ENCODE measurements at regions not wholly inside any gene's neighbourhood (a gene's known extent, or its start where the extent isn't known, plus 50 kb on each side); places are given as distances from the start of the nearest gene placed in this dataset.
"Not testable (repeated sequence)": the region's sequence is repeated elsewhere in the genome, so short reads cannot be mapped to it uniquely, and the experiment has no call there.

GRCh38 chrX:39678914-39679313 lies 418.8 kb downstream of the BCOR start:
- intact Hi-C loops (cut with micrococcal nuclease), result no loop called here

GRCh38 chrX:39679497-39680157 lies 418.1 kb downstream of the BCOR start:
- intact Hi-C loops (cut with micrococcal nuclease), result no loop called here

- intact Hi-C loops (cut with micrococcal nuclease), result no loop called here
Observed at GRCh38 chrX:39681885-39682284, 415.9 kb downstream of the BCOR start.

GRCh38 chrX:39682778-39683177 lies 415.0 kb downstream of the BCOR start:
- intact Hi-C loops (cut with micrococcal nuclease), result no loop called here

GRCh38 chrX:39688219-39688575 lies 409.6 kb downstream of the BCOR start:
- intact Hi-C loops (cut with micrococcal nuclease), result no loop called here

GRCh38 chrX:39688576-39689375 lies 409.0 kb downstream of the BCOR start:
- intact Hi-C loops (cut with micrococcal nuclease), result no loop called here

GRCh38 chrX:39689376-39690104 lies 408.2 kb downstream of the BCOR start:
- intact Hi-C loops (cut with micrococcal nuclease), result no loop called here

GRCh38 chrX:39690541-39691415 lies 407.0 kb downstream of the BCOR start:
- intact Hi-C loops (cut with micrococcal nuclease), result no loop called here

GRCh38 chrX:39691724-39692123 lies 406.0 kb downstream of the BCOR start:
- intact Hi-C loops (cut with micrococcal nuclease), result no loop called here

GRCh38 chrX:39692796-39693195 lies 405.0 kb downstream of the BCOR start:
- intact Hi-C loops (cut with micrococcal nuclease), result no loop called here

- intact Hi-C loops (cut with micrococcal nuclease), result no loop called here
Observed at GRCh38 chrX:39693298-39693697, 404.5 kb downstream of the BCOR start.

- intact Hi-C loops (cut with micrococcal nuclease), result not testable (repeated sequence)
Observed at GRCh38 chrX:39702636-39703035, 395.1 kb downstream of the BCOR start.

- intact Hi-C loops (cut with micrococcal nuclease), result no loop called here
Observed at GRCh38 chrX:39703307-39703706, 394.5 kb downstream of the BCOR start.

- intact Hi-C loops (cut with micrococcal nuclease), result no loop called here
Observed at GRCh38 chrX:39704590-39704989, 393.2 kb downstream of the BCOR start.

- intact Hi-C loops (cut with micrococcal nuclease), result no loop called here
Observed at GRCh38 chrX:39705290-39705689, 392.5 kb downstream of the BCOR start.

GRCh38 chrX:39709364-39709763 lies 388.4 kb downstream of the BCOR start:
- intact Hi-C loops (cut with micrococcal nuclease), result no loop called here

- intact Hi-C loops (cut with micrococcal nuclease), result no loop called here
Observed at GRCh38 chrX:39709812-39710211, 387.9 kb downstream of the BCOR start.

GRCh38 chrX:39710776-39711175 lies 387.0 kb downstream of the BCOR start:
- intact Hi-C loops (cut with micrococcal nuclease), result no loop called here

- intact Hi-C loops (cut with micrococcal nuclease), result no loop called here
Observed at GRCh38 chrX:39714471-39714870, 383.3 kb downstream of the BCOR start.

GRCh38 chrX:39716401-39716800 lies 381.4 kb downstream of the BCOR start:
- intact Hi-C loops (cut with micrococcal nuclease), result no loop called here

GRCh38 chrX:39716802-39717540 lies 380.8 kb downstream of the BCOR start:
- intact Hi-C loops (cut with micrococcal nuclease), result no loop called here
